HCT116 (cell line): ENCODE measurements at regions not wholly inside any gene's neighbourhood (a gene's known extent, or its start where the extent isn't known, plus 50 kb on each side); places are given as distances from the start of the nearest gene placed in this dataset.

ENCODE experiments used
- ATAC-seq: fragments of 200-7000 bp; cut with Tn5 transposase; 2 replicates; pipeline ENCODE4 v1.9.1; 2020; ENCODE audit warnings: mild to moderate bottlenecking, moderate library complexity
- BruUV-seq: library from RNA; stranded (reverse); fragments of 400-500 nt; replicated peaks from 2 replicates; lab custom pipeline; 2021; lab: Mats Ljungman, UMichigan
- CTCF ChIA-PET: fragments of 300-600 bp; sonication (Branson Sonifier 250); formaldehyde crosslinking; loops from one replicate; lab custom pipeline; 2021; ENCODE audit warnings: antibody characterized with exemption; lab: Charles Lee
- POLR2A ChIA-PET: fragments of 300-600, 350-600 bp; sonication (Branson Sonifier 250); formaldehyde crosslinking; loops from one replicate; lab custom pipeline; 2021; ENCODE audit warnings: antibody characterized with exemption; lab: Charles Lee
- RAD21 ChIA-PET, 2 experiments: fragments of 300-600 bp; sonication (Branson Sonifier 250); formaldehyde crosslinking; loops; one replicate each; lab custom pipeline; 2023; ENCODE audit warnings: low total read pairs in 2 of 2; ENCODE audit not compliant: uncharacterized antibody in 2 of 2, unreplicated experiment in 2 of 2, low non-redundant PET in 1 of 2; lab: Charles Lee
- DNase-seq: peaks from one replicate; pipeline ENCODE4 v3.0.0-alpha.2; 2010; ENCODE audit warnings: low read depth, low spot score
- H2AFZ ChIP-seq: fragments of 200-600 bp; shearing (Covaris generic), sonication (generic); 2 replicates; pipeline ENCODE4 v1.6.1; 2017; ENCODE audit warnings: low read depth, mixed run types, mixed read lengths, antibody characterized with exemption, low read length; ENCODE audit not compliant: poor library complexity, severe bottlenecking
- H3K27ac ChIP-seq: 2 replicates; pipeline ENCODE4 v1.5.1; 2012; ENCODE audit warnings: low read depth, low read length
- H3K27me3 ChIP-seq: fragments of 200-600 bp; sonication (generic); 2 replicates; pipeline ENCODE4 v1.6.1; 2016; ENCODE audit warnings: mixed run types, low read length, mixed read lengths; ENCODE audit not compliant: insufficient read depth
- H3K36me3 ChIP-seq, 2 experiments: fragments of 200-500 bp in 1 of 2; fragments of 200-600 bp in 1 of 2; sonication (Bioruptor generic) in 1 of 2; sonication (generic) in 1 of 2; 2 replicates each; pipeline versions ENCODE4 v1.5.1 to v1.6.1; 2014 to 2016; ENCODE audit warnings: low read length in 2 of 2, inconsistent platforms in 1 of 2, mixed read lengths in 1 of 2, mixed run types in 1 of 2; ENCODE audit not compliant: insufficient read depth in 2 of 2, control insufficient read depth in 1 of 2
- H3K4me1 ChIP-seq, 2 experiments: fragments of 200-600 bp in 1 of 2; sonication (generic) in 1 of 2; 2 replicates each; pipeline versions ENCODE4 v1.5.1 to v1.6.1; 2012 to 2017; ENCODE audit warnings: low read length in 2 of 2, inconsistent platforms in 1 of 2, mild to moderate bottlenecking in 1 of 2, mixed read lengths in 1 of 2, mixed run types in 1 of 2, moderate library complexity in 1 of 2; ENCODE audit not compliant: insufficient read depth in 2 of 2, control insufficient read depth in 1 of 2
- H3K4me2 ChIP-seq: fragments of 200-600 bp; sonication (generic); 2 replicates; pipeline ENCODE4 v1.6.1; 2017; ENCODE audit warnings: mixed run types, low read length, mixed read lengths
- H3K4me3 ChIP-seq, 2 experiments: fragments of 200-600 bp in 1 of 2; sonication (generic) in 1 of 2; replicated peaks in 1 of 2; 2 replicates each; pipeline ENCODE4 v1.5.1; 2011 to 2016; ENCODE audit warnings: low read length in 2 of 2, control low read depth in 1 of 2, low read depth in 1 of 2, mild to moderate bottlenecking in 1 of 2, mixed read lengths in 1 of 2, mixed run types in 1 of 2
- H3K79me2 ChIP-seq: fragments of 200-600 bp; sonication (generic); 2 replicates; pipeline ENCODE4 v1.6.1; 2017; ENCODE audit warnings: mild to moderate bottlenecking, mixed run types, low read length, moderate library complexity, mixed read lengths; ENCODE audit not compliant: insufficient read depth
- H3K9ac ChIP-seq: fragments of 200-600 bp; sonication (generic); 2 replicates; pipeline ENCODE4 v1.6.1; 2016; ENCODE audit warnings: low read length, mixed read lengths
- H3K9me2 ChIP-seq: fragments of 200-600 bp; sonication (generic), shearing (Covaris generic); 2 replicates; pipeline ENCODE4 v1.6.1; 2017; ENCODE audit warnings: mixed run types, mild to moderate bottlenecking, moderate library complexity; ENCODE audit not compliant: insufficient read depth
- H3K9me3 ChIP-seq, 2 experiments: fragments of 200-500 bp in 1 of 2; fragments of 200-600 bp in 1 of 2; sonication (Bioruptor generic) in 1 of 2; sonication (generic) in 1 of 2; 2 replicates each; pipeline ENCODE4 v1.6.1; 2014 to 2017; ENCODE audit warnings: low read length in 2 of 2, mixed read lengths in 2 of 2, inconsistent platforms in 1 of 2, low read depth in 1 of 2, mild to moderate bottlenecking in 1 of 2, mixed run types in 1 of 2, moderate library complexity in 1 of 2; ENCODE audit not compliant: control insufficient read depth in 1 of 2, insufficient read depth in 1 of 2
- H4K20me1 ChIP-seq: fragments of 200-600 bp; sonication (generic), shearing (Covaris generic); 2 replicates; pipeline ENCODE4 v1.6.1; 2017; ENCODE audit warnings: mixed run types, mild to moderate bottlenecking, moderate library complexity; ENCODE audit not compliant: insufficient read depth
- ATF3 ChIP-seq: IDR thresholded peaks from 2 replicates; pipeline ENCODE4 v1.6.1; 2012
- CTCF ChIP-seq, 3 experiments: fragments of 200-600 bp in 1 of 3; sonication (generic) in 1 of 3; IDR thresholded peaks in 2 of 3; conservative IDR thresholded peaks in 1 of 3; 2 replicates each; pipeline ENCODE4 v1.5.1; 2012 to 2017; ENCODE audit warnings: low read depth in 2 of 3, low read length in 2 of 3, antibody characterized with exemption in 1 of 3, borderline replicate concordance in 1 of 3, control low read depth in 1 of 3, mild to moderate bottlenecking in 1 of 3, mixed read lengths in 1 of 3, mixed run types in 1 of 3, moderate library complexity in 1 of 3; ENCODE audit not compliant: insufficient read depth in 1 of 3
- EGR1 ChIP-seq: IDR thresholded peaks from 2 replicates; pipeline ENCODE4 v1.6.1; 2012; ENCODE audit warnings: low read depth
- ELF1 ChIP-seq: IDR thresholded peaks from 2 replicates; pipeline ENCODE4 v1.6.1; 2012; ENCODE audit warnings: low read depth, borderline replicate concordance
- EZH2 ChIP-seq: fragments of 200-600 bp; sonication (generic); IDR thresholded peaks from 2 replicates; pipeline ENCODE4 v1.6.1; 2017; ENCODE audit warnings: antibody characterized with exemption, mixed run types
- EZH2phosphoT487 ChIP-seq: fragments of 200-600 bp; IDR thresholded peaks from 2 replicates; pipeline ENCODE4 v1.6.1; 2018; ENCODE audit warnings: antibody characterized with exemption, borderline replicate concordance
- MAX ChIP-seq: IDR thresholded peaks from 2 replicates; pipeline ENCODE4 v1.6.1; 2012
- POLR2A ChIP-seq: IDR thresholded peaks from 2 replicates; pipeline ENCODE4 v1.7.0; 2011; ENCODE audit warnings: borderline replicate concordance; ENCODE audit not compliant: insufficient read depth, insufficient read length; ENCODE audit errors: extremely low read depth
- RAD21 ChIP-seq: IDR thresholded peaks from 2 replicates; pipeline ENCODE4 v1.6.1; 2012; ENCODE audit warnings: low read depth, mild to moderate bottlenecking
- YY1 ChIP-seq: IDR thresholded peaks from 2 replicates; pipeline ENCODE4 v1.6.1; 2011; ENCODE audit warnings: low read length, low read depth, moderate library complexity, mild to moderate bottlenecking; ENCODE audit not compliant: insufficient replicate concordance; ENCODE audit errors: extremely low read depth
- ZBTB33 ChIP-seq: IDR thresholded peaks from 2 replicates; pipeline ENCODE4 v1.6.1; 2011; ENCODE audit warnings: mild to moderate bottlenecking, low read length, moderate library complexity; ENCODE audit not compliant: insufficient replicate concordance; ENCODE audit errors: extremely low read depth
- ZFX ChIP-seq: fragments of 450-650 bp; IDR thresholded peaks from 2 replicates; pipeline ENCODE4 v1.6.1; 2017
- ZNF274 ChIP-seq: fragments of 200-500 bp; sonication (Bioruptor generic); IDR thresholded peaks from 2 replicates; pipeline ENCODE4 v1.6.1; 2014; ENCODE audit warnings: mild to moderate bottlenecking, low read depth, low read length, inconsistent platforms
- intact Hi-C: fragments of 100-400 bp; cut with micrococcal nuclease; formaldehyde crosslinking; loops from 2 replicates; pipeline ENCODE4 v1.10.0; 2022

- no peak overlapping the region for H2AFZ ChIP-seq
- no peaks in the 10 kb centered on the region for H4K20me1 ChIP-seq
- ChIA-PET CTCF (no interaction called here), POLR2A (no interaction called here)
- no peak for ATAC-seq
- no peak overlapping the region for H3K4me3 ChIP-seq
- H3K9me3 ChIP-seq = no peaks in the 10 kb centered on the region
- no peaks in the 10 kb centered on the region for H3K4me1 ChIP-seq
- no peak overlapping the region for H3K4me2 ChIP-seq
- H3K36me3 ChIP-seq = no peaks in the 10 kb centered on the region
- TF ChIP-seq ATF3 = no peak
- no peak for TF ChIP-seq EZH2phosphoT487
- TF ChIP-seq EGR1 = no peak
- no peak for TF ChIP-seq EZH2
- TF ChIP-seq RAD21 = no peak
- no peak for TF ChIP-seq ZFX
- no peak for TF ChIP-seq ZBTB33
- TF ChIP-seq POLR2A = no peak
- TF ChIP-seq, all 23 proteins: peak for 0
- RAD21 ChIA-PET = no interaction called here
- no TSS peak for BruUV-seq
- H3K9me2 ChIP-seq = no peaks in the 10 kb centered on the region
- DNase-seq = no peak
- H3K9ac ChIP-seq = no peak overlapping the region
- no peaks in the 10 kb centered on the region for H3K27me3 ChIP-seq
- intact Hi-C loops = no loop called here
- no peak overlapping the region for H3K27ac ChIP-seq
- no peaks in the 10 kb centered on the region for H3K79me2 ChIP-seq
These were observed 745.8 kb downstream of the TRHDE start for GRCh38 chr12:73017981-73018380.

GRCh38 chr12:73053893-73054292, 781.7 kb downstream of the TRHDE start:
- ATAC-seq = no peak
- TF ChIP-seq ZNF274 (no peak), ZFX (no peak), YY1 (no peak), RAD21 (no peak), CTCF (IDR thresholded peaks at IDR 0.05 in 2 of 3, conservative IDR thresholded peaks at IDR 0.05 in 1 of 3; ENCODE audit: borderline replicate concordance in 1 of 3, insufficient read depth in 1 of 3, low read depth in 2 of 3, low read length in 2 of 3) (no peak), ATF3 (no peak), ELF1 (no peak), MAX (no peak)

More at GRCh38 chr12:73053893-73054292, 781.7 kb downstream of the TRHDE start:
- H3K4me1 ChIP-seq = no peaks in the 10 kb centered on the region
- no peak overlapping the region for H3K4me3 ChIP-seq
- H3K9me2 ChIP-seq = no peaks in the 10 kb centered on the region
- H3K27ac ChIP-seq = no peak overlapping the region
- intact Hi-C loops = no loop called here
- H4K20me1 ChIP-seq = no peaks in the 10 kb centered on the region
- H3K79me2 ChIP-seq = no peaks in the 10 kb centered on the region
- no peaks in the 10 kb centered on the region for H3K9me3 ChIP-seq
- CTCF ChIA-PET = no interaction called here
- H3K27me3 ChIP-seq = no peaks in the 10 kb centered on the region
- no peak overlapping the region for H3K4me2 ChIP-seq
- POLR2A ChIA-PET = no interaction called here
- no peak overlapping the region for H2AFZ ChIP-seq
- no TSS peak for BruUV-seq
- H3K36me3 ChIP-seq = no peaks in the 10 kb centered on the region
- no peak for DNase-seq
- RAD21 ChIA-PET = no interaction called here
- no peak overlapping the region for H3K9ac ChIP-seq
